ENCODE measurements at regions not wholly inside any gene's neighbourhood (a gene's known extent, or its start where the extent isn't known, plus 50 kb on each side); places are given as distances from the start of the nearest gene placed in this dataset.
"Not testable (repeated sequence)": the region's sequence is repeated elsewhere in the genome, so short reads cannot be mapped to it uniquely, and the experiment has no call there.

GRCh38 chr12:19916974-19917373, 451.4 kb upstream of the PDE3A start:
- no peak for DNase-seq (ENCODE audit: extremely low spot score)
- ChIA-PET POLR2A (no interaction called here), CTCF (interaction anchor here (0.9 to 2.5 kb wide), 9 partner anchors 8 to 209 kb away, joined by 3 to 7 read pairs (median 4); no protein-coding TSS in a partner anchor)
- TF ChIP-seq, protein P1, sequence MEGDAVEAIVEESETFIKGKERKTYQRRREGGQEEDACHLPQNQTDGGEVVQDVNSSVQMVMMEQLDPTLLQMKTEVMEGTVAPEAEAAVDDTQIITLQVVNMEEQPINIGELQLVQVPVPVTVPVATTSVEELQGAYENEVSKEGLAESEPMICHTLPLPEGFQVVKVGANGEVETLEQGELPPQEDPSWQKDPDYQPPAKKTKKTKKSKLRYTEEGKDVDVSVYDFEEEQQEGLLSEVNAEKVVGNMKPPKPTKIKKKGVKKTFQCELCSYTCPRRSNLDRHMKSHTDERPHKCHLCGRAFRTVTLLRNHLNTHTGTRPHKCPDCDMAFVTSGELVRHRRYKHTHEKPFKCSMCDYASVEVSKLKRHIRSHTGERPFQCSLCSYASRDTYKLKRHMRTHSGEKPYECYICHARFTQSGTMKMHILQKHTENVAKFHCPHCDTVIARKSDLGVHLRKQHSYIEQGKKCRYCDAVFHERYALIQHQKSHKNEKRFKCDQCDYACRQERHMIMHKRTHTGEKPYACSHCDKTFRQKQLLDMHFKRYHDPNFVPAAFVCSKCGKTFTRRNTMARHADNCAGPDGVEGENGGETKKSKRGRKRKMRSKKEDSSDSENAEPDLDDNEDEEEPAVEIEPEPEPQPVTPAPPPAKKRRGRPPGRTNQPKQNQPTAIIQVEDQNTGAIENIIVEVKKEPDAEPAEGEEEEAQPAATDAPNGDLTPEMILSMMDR (IDR thresholded peaks at IDR 0.05; ENCODE audit: control extremely low read depth, extremely low read depth, low read depth, missing control alignments): no peak

- POLR2A ChIA-PET; CTCF ChIA-PET; DNase-seq (ENCODE audit: extremely low spot score): not testable (repeated sequence)
Observed at GRCh38 chr12:19921716-19922115, 446.6 kb upstream of the PDE3A start.

- POLR2A ChIA-PET: no interaction called here
Observed at GRCh38 chr12:19922717-19923116, 445.6 kb upstream of the PDE3A start.

GRCh38 chr12:19924360-19924759, 444.0 kb upstream of the PDE3A start:
- DNase-seq (ENCODE audit: extremely low spot score): no peak
- CTCF ChIA-PET: no interaction called here
- POLR2A ChIA-PET: no interaction called here
- TF ChIP-seq, protein P1 (IDR thresholded peaks at IDR 0.05; ENCODE audit: control extremely low read depth, extremely low read depth, low read depth, missing control alignments): no peak

More at GRCh38 chr12:19922717-19923116, 445.6 kb upstream of the PDE3A start:
- CTCF ChIA-PET: interaction anchor here (1.1 to 1.4 kb wide), 2 partner anchors 11 to 29 kb away, joined by 3 to 7 read pairs; no protein-coding TSS in a partner anchor
- TF ChIP-seq, protein P1 (IDR thresholded peaks at IDR 0.05; ENCODE audit: control extremely low read depth, extremely low read depth, low read depth, missing control alignments): no peak
- no peak for DNase-seq (ENCODE audit: extremely low spot score)

DNA sequence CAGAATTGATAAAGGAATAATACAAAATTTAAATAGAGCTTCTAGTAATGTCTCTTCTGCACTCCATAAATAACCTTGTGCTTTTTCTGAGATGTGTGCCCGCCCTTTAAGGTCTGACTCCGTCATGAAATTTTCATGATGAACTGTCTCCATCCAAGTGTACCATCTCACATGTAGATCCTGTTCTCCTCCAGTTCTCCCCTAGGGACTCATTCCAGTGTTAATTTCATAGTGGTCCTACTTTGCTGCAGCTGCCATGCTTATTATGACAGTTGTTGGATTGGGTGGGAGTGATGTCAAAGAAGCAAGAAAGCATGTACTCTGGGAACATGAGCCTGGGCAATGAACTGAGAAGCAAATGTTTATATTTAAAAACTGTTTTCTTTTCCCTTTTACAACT, 442.5 kb upstream of the PDE3A start:
- ChIA-PET CTCF (interaction anchor here (1.0 kb wide), 2 partner anchors 9 to 187 kb away, joined by 3 to 4 read pairs; no protein-coding TSS in a partner anchor), POLR2A (no interaction called here)
- TF ChIP-seq, protein P1 (IDR thresholded peaks at IDR 0.05; ENCODE audit: control extremely low read depth, extremely low read depth, low read depth, missing control alignments): no peak
- no peak for DNase-seq (ENCODE audit: extremely low spot score)

- TF ChIP-seq, protein P1 (IDR thresholded peaks at IDR 0.05; ENCODE audit: control extremely low read depth, extremely low read depth, low read depth, missing control alignments): no peak
- CTCF ChIA-PET: no interaction called here
- POLR2A ChIA-PET: no interaction called here
- DNase-seq (ENCODE audit: extremely low spot score): no peak
Observed at GRCh38 chr12:19926266-19926665, 442.1 kb upstream of the PDE3A start.

DNA sequence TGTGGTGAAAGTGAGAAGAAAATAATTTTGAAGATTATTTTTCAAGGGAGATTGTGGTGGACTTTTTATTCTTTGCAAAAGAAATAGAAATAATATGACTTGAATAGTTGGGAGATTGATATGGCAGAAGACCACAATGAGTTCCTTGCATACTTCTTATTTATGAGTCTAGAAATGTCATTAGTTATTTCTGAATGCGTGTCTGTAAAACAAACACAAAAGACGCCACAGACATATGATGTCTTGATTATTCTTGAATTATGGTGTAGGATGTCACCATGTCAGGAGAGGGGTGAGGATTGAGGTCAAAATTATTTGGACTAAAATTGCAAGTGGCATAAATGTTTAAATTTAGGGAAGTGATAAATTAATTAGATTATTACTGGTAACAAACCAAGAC, 440.7 kb upstream of the PDE3A start:
- TF ChIP-seq, protein P1 (IDR thresholded peaks at IDR 0.05; ENCODE audit: control extremely low read depth, extremely low read depth, low read depth, missing control alignments): no peak
- POLR2A ChIA-PET: no interaction called here
- DNase-seq (ENCODE audit: extremely low spot score): no peak
- CTCF ChIA-PET: no interaction called here

Measured in GM10248 (cell line).